Smooth muscle cell (in vitro differentiated cells): ENCODE measurements at regions not wholly inside any gene's neighbourhood (a gene's known extent, or its start where the extent isn't known, plus 50 kb on each side); places are given as distances from the start of the nearest gene placed in this dataset.

Source experiments
- DNase-seq: peaks from one replicate; lab custom pipeline; 2025; ENCODE audit not compliant: unreplicated experiment; lab: John Stamatoyannopoulos, UW
- H2AFZ ChIP-seq: fragments of 200-600 bp; sonication (generic); 2 replicates; pipeline ENCODE4 v1.6.0; 2016; ENCODE audit warnings: antibody characterized with exemption, low read depth, mild to moderate bottlenecking
- H3F3A ChIP-seq: fragments of 200-600 bp; sonication (generic); 2 replicates; pipeline ENCODE4 v1.6.0; 2017; ENCODE audit warnings: antibody characterized with exemption, low read depth
- H3K27ac ChIP-seq: fragments of 200-600 bp; sonication (generic); 2 replicates; pipeline ENCODE4 v1.5.1; 2016; ENCODE audit warnings: low read depth, mild to moderate bottlenecking
- H3K27me3 ChIP-seq: fragments of 200-600 bp; sonication (generic); 2 replicates; pipeline ENCODE4 v1.6.1; 2016; ENCODE audit warnings: low read depth, mild to moderate bottlenecking
- H3K36me3 ChIP-seq: fragments of 200-600 bp; sonication (generic); 2 replicates; pipeline ENCODE4 v1.5.1; 2016; ENCODE audit warnings: low read depth
- H3K4me1 ChIP-seq: fragments of 200-600 bp; sonication (generic); 2 replicates; pipeline ENCODE4 v1.5.1; 2016; ENCODE audit warnings: low read depth
- H3K4me2 ChIP-seq: fragments of 200-600 bp; sonication (generic); 2 replicates; pipeline ENCODE4 v1.6.0; 2016; ENCODE audit warnings: mild to moderate bottlenecking
- H3K4me3 ChIP-seq: fragments of 200-600 bp; sonication (generic); 2 replicates; pipeline ENCODE4 v1.5.1; 2016; ENCODE audit warnings: mild to moderate bottlenecking
- H3K79me2 ChIP-seq: fragments of 200-600 bp; sonication (generic); 2 replicates; pipeline ENCODE4 v1.6.0; 2016; ENCODE audit warnings: low read depth, mild to moderate bottlenecking
- H3K9ac ChIP-seq: fragments of 200-600 bp; sonication (generic); 2 replicates; pipeline ENCODE4 v1.6.0; 2016; ENCODE audit warnings: low read depth
- H3K9me3 ChIP-seq: fragments of 200-600 bp; sonication (generic); replicated peaks from 2 replicates; pipeline ENCODE4 v1.5.1; 2016; ENCODE audit warnings: low read depth
- H4K20me1 ChIP-seq: fragments of 200-600 bp; sonication (generic); 2 replicates; pipeline ENCODE4 v1.6.0; 2016; ENCODE audit warnings: low read depth
- CTCF ChIP-seq: fragments of 200-600 bp; sonication (generic); IDR thresholded peaks from 2 replicates; pipeline ENCODE4 v1.5.1; 2017; ENCODE audit warnings: borderline replicate concordance, mild to moderate bottlenecking, antibody characterized with exemption; ENCODE audit not compliant: insufficient read depth, poor library complexity, severe bottlenecking
- WGBS: methylation state at CpG from one replicate; pipeline ENCODE4 v1.1.7; 2016; ENCODE audit warnings: low lambda C conversion rate; 5-methylcytosine and 5-hydroxymethylcytosine counted together

DNA sequence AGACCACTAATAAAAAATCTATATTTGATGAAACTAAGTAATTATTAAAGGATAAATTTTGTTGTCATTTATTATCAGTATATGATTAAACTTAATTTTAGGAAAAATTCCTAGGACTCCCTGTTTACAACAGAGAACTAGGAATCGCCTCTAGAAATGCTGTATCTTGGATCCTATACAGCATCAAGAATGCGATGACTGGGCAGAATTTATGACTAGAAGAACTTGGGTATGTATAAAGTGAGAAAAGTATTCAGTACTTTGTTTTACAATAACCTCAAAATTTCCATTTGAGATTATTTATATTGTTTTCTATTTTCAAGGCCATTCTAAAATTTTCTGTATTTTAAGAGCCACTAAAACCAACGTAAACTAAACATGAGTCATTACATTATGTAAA lies 82.3 kb upstream of the AGTR1 start:
- Histone ChIP-seq H3F3A (no peaks in the 10 kb centered on the region), H3K4me1 (no peaks in the 10 kb centered on the region), H3K9me3 (no peaks in the 10 kb centered on the region), H3K4me3 (no peak overlapping the region), H3K36me3 (no peaks in the 10 kb centered on the region), H3K4me2 (no peak overlapping the region), H3K9ac (no peak overlapping the region), H3K27ac (no peak overlapping the region), H3K27me3 (no peaks in the 10 kb centered on the region), H3K79me2 (no peaks in the 10 kb centered on the region), H2AFZ (no peak overlapping the region), H4K20me1 (no peaks in the 10 kb centered on the region)
- no peak for DNase-seq
- 80% methylated on average over 3 of the region's 3 CpGs for WGBS
- no peak for TF ChIP-seq CTCF

DNA sequence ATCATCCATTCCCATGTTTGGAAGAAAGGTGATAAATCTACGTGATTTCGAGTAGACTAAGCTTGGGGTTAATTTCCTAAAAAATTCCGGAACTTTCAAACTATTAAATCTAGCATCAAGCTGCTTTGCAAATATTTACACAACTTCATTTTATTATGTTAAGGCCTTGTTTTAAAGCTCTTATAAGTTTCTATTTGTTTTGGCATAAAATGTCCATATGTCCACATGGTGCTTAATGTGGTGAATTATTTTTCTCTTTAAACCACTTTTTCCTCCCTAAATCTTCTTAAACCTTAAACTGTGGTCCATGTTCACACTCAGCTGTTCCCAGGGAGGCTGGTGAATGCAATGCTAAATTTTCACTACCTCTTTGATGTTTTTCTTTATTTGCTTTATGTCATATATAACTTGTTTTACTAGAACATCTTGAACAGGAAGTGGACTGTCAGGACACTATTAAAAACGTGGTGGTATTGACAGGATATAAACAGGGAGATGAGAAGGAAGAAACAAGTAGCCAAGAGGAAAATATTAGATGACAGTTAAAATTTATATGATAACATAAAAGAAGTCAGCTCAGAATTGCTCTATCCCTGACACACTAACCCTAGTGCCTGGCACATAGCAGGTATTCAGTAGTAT lies 72.5 kb upstream of the AGTR1 start:
- Histone ChIP-seq H3K79me2 (no peaks in the 10 kb centered on the region), H4K20me1 (no peaks in the 10 kb centered on the region), H3K9me3 (peaks cover 4% of the 10 kb centered on the region), H2AFZ (no peak overlapping the region), H3K4me2 (no peak overlapping the region), H3F3A (no peaks in the 10 kb centered on the region), H3K27me3 (no peaks in the 10 kb centered on the region), H3K4me3 (no peak overlapping the region), H3K36me3 (no peaks in the 10 kb centered on the region), H3K9ac (no peak overlapping the region), H3K4me1 (no peaks in the 10 kb centered on the region), H3K27ac (no peak overlapping the region)
- DNase-seq: no peak
- no peak for TF ChIP-seq CTCF
- 87% methylated on average over 4 of the region's 4 CpGs for WGBS

- H2AFZ ChIP-seq: no peak overlapping the region
- DNase-seq: no peak
- H3K79me2 ChIP-seq: no peaks in the 10 kb centered on the region
- H3K36me3 ChIP-seq: no peaks in the 10 kb centered on the region
- no peaks in the 10 kb centered on the region for H3K4me1 ChIP-seq
- H3K27ac ChIP-seq: no peak overlapping the region
- no peak for TF ChIP-seq CTCF
- 87% methylated on average over 2 of the region's 2 CpGs for WGBS
- no peaks in the 10 kb centered on the region for H3K27me3 ChIP-seq
- no peak overlapping the region for H3K4me2 ChIP-seq
- H3K9me3 ChIP-seq: peaks cover 4% of the 10 kb centered on the region
- H3F3A ChIP-seq: no peaks in the 10 kb centered on the region
- no peak overlapping the region for H3K9ac ChIP-seq
- H3K4me3 ChIP-seq: no peak overlapping the region
- H4K20me1 ChIP-seq: no peaks in the 10 kb centered on the region
Measured at GRCh38 chr3:148625991-148626390, 71.7 kb upstream of the AGTR1 start.

GRCh38 chr3:148629006-148629405 lies 68.7 kb upstream of the AGTR1 start:
- Histone ChIP-seq H4K20me1 (no peaks in the 10 kb centered on the region), H3K9ac (no peak overlapping the region), H3K79me2 (no peaks in the 10 kb centered on the region), H3K27me3 (peaks cover 1% of the 10 kb centered on the region), H3F3A (no peaks in the 10 kb centered on the region), H3K4me1 (no peaks in the 10 kb centered on the region), H3K27ac (no peak overlapping the region), H2AFZ (no peak overlapping the region), H3K9me3 (peaks cover 4% of the 10 kb centered on the region), H3K4me2 (no peak overlapping the region), H3K36me3 (no peaks in the 10 kb centered on the region), H3K4me3 (no peak overlapping the region)
- no peak for TF ChIP-seq CTCF
- no peak for DNase-seq
- WGBS: 84% methylated on average over 1 of the region's 1 CpG
